ENCODE measurements at regions not wholly inside any gene's neighbourhood (a gene's known extent, or its start where the extent isn't known, plus 50 kb on each side); places are given as distances from the start of the nearest gene placed in this dataset.

GRCh38 chr7:68209486-68209885 lies 1212.9 kb downstream of the TYW1 start:
- no peak overlapping the region for H3K27ac ChIP-seq
- intact Hi-C loops (cut with DNase I) = no loop called here
- no peak overlapping the region for H3K4me3 ChIP-seq
- no peaks in the 10 kb centered on the region for H3K36me3 ChIP-seq
- H3K27me3 ChIP-seq = no peaks in the 10 kb centered on the region
- TF ChIP-seq EP300 (IDR thresholded peaks at IDR 0.05) (no peak), CTCF (IDR thresholded peaks at IDR 0.05) (no peak), POLR2A (IDR thresholded peaks at IDR 0.05) (no peak)
- H3K9me3 ChIP-seq = no peaks in the 10 kb centered on the region
- 80 to 86% (median 81%) methylated on average over 6 of the region's 6 CpGs for WGBS, 3 donors
- DNase-seq = no peak
- H3K4me1 ChIP-seq (ENCODE audit: insufficient read depth) = no peaks in the 10 kb centered on the region

- Histone ChIP-seq H3K4me1 (ENCODE audit: insufficient read depth) (no peaks in the 10 kb centered on the region), H3K27me3 (no peaks in the 10 kb centered on the region), H3K36me3 (no peaks in the 10 kb centered on the region), H3K9me3 (no peaks in the 10 kb centered on the region), H3K27ac (no peak overlapping the region), H3K4me3 (no peak overlapping the region)
- 85 to 94% (median 88%) methylated on average over 3 of the region's 3 CpGs for WGBS, 3 donors
- DNase-seq = no peak
- TF ChIP-seq POLR2A (IDR thresholded peaks at IDR 0.05) (no peak), CTCF (IDR thresholded peaks at IDR 0.05) (no peak), EP300 (IDR thresholded peaks at IDR 0.05) (no peak)
- intact Hi-C loops (cut with DNase I) = no loop called here
These were observed 1217.2 kb downstream of the TYW1 start for GRCh38 chr7:68213838-68214237.

GRCh38 chr7:68216051-68216450 lies 1219.4 kb downstream of the TYW1 start:
- H3K36me3 ChIP-seq = no peaks in the 10 kb centered on the region
- 54 to 68% (median 66%) methylated on average over 5 of the region's 5 CpGs for WGBS, 3 donors
- no peak overlapping the region for H3K4me3 ChIP-seq
- H3K27me3 ChIP-seq = no peaks in the 10 kb centered on the region
- intact Hi-C loops (cut with DNase I) = no loop called here
- no peak for DNase-seq
- TF ChIP-seq POLR2A (IDR thresholded peaks at IDR 0.05) = no peak
- TF ChIP-seq EP300 (IDR thresholded peaks at IDR 0.05) = no peak
- TF ChIP-seq CTCF (IDR thresholded peaks at IDR 0.05) = no peak
- H3K9me3 ChIP-seq = no peaks in the 10 kb centered on the region
- no peaks in the 10 kb centered on the region for H3K4me1 ChIP-seq (ENCODE audit: insufficient read depth)
- H3K27ac ChIP-seq = no peak overlapping the region

- 82 to 89% (median 82%) methylated on average over 2 of the region's 2 CpGs for WGBS, 3 donors
- Histone ChIP-seq H3K36me3 (no peaks in the 10 kb centered on the region), H3K27me3 (no peaks in the 10 kb centered on the region)
These were observed 1220.8 kb downstream of the TYW1 start for GRCh38 chr7:68217426-68217825.

More at GRCh38 chr7:68217426-68217825, 1220.8 kb downstream of the TYW1 start:
- H3K27ac ChIP-seq = no peak overlapping the region
- DNase-seq = no peak
- no peaks in the 10 kb centered on the region for H3K9me3 ChIP-seq
- H3K4me3 ChIP-seq = no peak overlapping the region
- no peaks in the 10 kb centered on the region for H3K4me1 ChIP-seq (ENCODE audit: insufficient read depth)
- intact Hi-C loops (cut with DNase I) = no loop called here
- TF ChIP-seq EP300 (IDR thresholded peaks at IDR 0.05) = no peak
- TF ChIP-seq CTCF (IDR thresholded peaks at IDR 0.05) = no peak
- no peak for TF ChIP-seq POLR2A (IDR thresholded peaks at IDR 0.05)

All from ovary (tissue), 7 donors.